GM19452 (cell line): ENCODE measurements at regions not wholly inside any gene's neighbourhood (a gene's known extent, or its start where the extent isn't known, plus 50 kb on each side); places are given as distances from the start of the nearest gene placed in this dataset.

Experiments
- ATAC-seq: cut with Tn5 transposase; IDR thresholded peaks from one replicate; pipeline ENCODE4 v1.9.1; 2021; ENCODE audit not compliant: unreplicated experiment

- no peak for ATAC-seq
These were observed 201.8 kb upstream of the ARID1B start for GRCh38 chr6:156575361-156575760.

DNA sequence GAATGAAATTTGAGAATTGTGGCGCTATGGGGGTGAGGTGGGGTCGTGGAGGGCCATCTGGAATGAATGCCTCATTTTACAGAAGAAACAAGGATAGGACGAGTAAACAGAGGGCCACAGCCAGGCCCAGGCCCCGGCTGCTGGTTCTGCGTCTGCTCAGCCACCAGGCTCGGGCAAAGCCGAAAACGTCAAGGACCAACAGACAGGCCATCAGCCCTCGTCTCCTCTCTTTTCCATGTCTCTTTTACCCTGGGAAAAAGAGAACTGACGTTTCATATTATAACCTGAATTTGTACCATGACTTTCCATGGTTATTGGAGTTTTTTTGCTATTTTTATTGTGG, 212.4 kb upstream of the ARID1B start:
- no peak for ATAC-seq

GRCh38 chr6:156564127-156564806, 212.9 kb upstream of the ARID1B start:
- ATAC-seq: peak; percentile 94

DNA sequence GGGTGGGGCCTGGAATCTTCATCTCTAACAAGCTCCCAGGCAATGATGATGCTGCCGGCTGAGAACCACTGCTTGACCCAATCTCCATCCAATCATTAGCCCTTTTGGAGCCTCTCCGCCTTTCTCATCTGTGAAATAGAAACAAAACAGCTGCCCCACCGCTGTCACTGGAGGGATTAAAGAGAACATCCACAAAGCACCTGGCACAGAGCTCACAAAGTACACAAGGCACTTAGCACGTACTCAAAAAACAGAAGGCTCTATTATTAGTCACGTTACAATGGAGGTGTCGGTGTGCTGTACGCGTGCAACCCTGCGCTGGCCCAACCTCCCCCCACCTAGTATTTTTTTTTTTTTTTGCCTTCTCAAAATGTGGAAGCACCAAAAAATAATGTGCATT, 213.5 kb upstream of the ARID1B start:
- ATAC-seq: no peak

GRCh38 chr6:156562636-156563035, 214.5 kb upstream of the ARID1B start:
- ATAC-seq: no peak

- no peak for ATAC-seq
These were observed 215.2 kb upstream of the ARID1B start for GRCh38 chr6:156562019-156562418.

GRCh38 chr6:156560476-156560875, 216.7 kb upstream of the ARID1B start:
- no peak for ATAC-seq

DNA sequence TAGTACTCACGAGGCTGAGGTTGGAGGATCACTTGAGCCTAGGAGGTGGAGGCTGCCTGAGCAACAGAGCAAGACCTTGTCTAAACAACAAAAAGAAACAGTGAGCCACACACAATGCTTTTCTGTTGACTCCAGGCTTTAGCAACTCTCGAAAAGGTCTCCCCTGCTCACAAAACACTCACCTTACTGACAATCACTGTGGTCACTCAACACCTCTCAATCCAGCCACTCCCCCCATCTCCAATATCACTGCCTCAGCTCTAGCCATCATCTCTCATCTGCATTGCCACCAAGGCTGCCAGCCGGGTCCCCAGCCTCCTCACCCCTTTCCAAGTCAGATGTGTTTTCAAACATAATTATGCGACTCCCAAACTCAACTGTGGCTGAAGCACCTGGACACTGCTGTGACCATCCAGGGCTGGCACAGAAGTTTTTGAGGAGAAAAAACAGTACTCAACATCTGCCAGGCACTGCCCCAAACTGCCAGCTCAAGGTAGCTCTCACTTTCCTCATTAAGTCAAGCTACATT, 218.0 kb upstream of the ARID1B start:
- no peak for ATAC-seq

- ATAC-seq: no peak
These were observed 219.3 kb upstream of the ARID1B start for GRCh38 chr6:156557911-156558259.

- ATAC-seq: no peak
These were observed 219.8 kb upstream of the ARID1B start for GRCh38 chr6:156557251-156557910.

GRCh38 chr6:156556811-156557210, 220.4 kb upstream of the ARID1B start:
- no peak for ATAC-seq

DNA sequence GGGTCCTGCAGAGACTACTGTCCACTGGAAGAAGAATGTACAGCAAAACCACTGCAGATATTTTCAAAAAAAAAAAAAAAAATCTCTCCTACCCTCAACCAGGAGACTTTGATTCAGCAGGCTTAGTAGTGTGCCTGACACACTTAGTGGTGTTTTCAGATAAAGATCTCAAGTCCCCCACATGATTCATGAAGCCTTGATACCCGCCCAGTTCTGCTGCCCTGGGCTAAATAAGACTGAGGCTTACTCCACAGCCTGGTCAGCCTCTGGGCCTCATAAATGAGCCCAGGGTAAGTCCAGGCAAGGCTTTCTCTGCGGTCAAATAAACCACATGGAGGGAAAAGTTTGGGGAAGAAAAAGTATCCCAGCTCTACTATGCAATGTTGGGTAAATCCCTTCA, 222.1 kb upstream of the ARID1B start:
- no peak for ATAC-seq

- no peak for ATAC-seq
These were observed 223.0 kb upstream of the ARID1B start for GRCh38 chr6:156554160-156554559.

DNA sequence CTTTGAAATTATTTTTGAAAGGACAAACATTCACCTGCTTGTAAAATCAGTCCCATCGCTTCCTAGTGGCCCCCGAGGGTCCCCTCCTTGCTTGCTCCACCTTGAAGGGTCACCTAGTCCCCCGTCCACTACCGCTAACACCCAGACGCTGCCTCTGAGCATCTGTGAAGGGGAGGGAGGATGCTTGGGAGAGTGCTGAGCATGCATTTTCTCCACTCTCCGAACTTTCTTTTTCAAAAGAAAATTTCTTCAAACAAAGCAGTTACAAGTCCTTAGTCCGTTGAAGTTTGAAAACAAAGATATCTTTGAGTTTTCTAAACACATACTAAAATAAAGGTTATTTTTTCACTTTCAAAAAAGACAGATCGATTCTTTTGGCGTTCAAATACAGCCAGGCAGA, 224.3 kb upstream of the ARID1B start:
- ATAC-seq: no peak

GRCh38 chr6:156550949-156551348, 226.2 kb upstream of the ARID1B start:
- ATAC-seq: no peak

DNA sequence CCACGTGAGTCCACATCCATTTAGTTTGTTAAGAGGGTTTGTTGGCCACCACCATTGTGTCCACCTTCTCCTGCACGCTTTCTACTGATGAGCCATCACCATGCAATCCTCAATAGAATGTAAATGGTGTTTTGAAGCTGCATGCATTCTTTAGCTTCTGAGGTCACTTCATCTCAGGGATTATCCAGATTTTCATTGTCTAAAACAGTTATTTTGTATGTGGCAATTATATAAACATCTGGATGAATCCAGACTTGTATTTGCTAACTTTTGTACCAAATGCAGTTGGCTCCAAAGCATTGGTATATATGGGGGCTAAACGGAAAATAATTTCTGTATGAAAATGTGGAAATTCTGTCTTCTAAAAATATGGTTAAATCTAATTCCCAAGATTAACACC, 231.2 kb upstream of the ARID1B start:
- no peak for ATAC-seq

DNA sequence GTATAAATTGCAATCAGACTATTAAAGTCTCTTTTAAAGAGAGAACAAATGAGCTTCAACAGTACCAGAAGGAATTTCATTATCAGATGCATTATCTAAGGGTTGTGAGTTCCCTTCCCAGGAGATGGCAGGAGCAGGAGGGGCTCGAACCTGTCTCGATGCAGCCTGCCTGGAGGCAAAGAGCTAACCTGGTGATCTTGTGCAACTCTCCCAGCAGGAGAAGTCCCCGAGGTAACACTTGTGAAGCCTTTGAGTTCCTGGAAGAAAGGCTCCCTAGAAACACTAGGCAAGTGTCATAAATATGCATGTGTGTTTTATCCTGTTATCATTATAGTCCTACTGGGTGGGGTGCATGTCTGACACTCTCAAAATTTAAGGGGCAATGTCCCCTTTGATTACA, 232.2 kb upstream of the ARID1B start:
- ATAC-seq: no peak

DNA sequence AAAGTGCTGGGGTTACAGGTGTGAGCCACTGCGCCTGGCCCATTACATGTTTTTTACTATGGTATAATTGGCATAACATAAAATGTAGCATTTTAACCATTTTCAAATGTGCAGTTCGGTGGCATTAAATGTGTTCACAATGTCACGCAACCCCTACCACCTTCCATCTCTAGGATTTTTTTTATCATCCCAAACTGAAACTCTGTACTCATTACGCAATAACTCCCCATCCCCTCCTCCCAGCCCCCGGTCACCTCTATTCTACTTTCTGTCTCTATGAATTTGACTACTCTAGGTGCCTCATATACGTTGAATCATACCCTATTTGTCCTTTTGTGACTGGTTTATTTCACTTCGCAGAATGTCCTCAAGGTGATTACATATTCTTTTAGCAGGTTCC, 233.1 kb upstream of the ARID1B start:
- ATAC-seq: no peak

DNA sequence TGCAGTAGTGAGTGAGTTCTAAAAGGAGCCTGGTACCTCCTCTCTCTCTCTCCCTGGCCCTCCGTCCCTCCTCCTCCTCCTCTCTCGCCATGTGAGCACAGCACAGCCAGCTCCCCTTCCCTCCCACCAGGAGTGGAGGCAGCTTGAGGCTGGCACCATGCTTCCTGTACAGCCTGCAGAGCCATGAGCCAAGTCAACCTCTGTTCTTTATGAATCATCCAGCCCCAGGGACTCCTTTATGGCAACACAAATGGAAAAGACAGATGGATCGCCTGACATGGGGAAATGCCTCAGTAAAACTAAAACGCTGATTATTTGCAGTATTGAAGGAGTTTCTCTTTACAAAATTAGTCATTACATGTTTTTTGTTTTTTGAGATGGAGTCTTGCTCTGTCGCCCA, 233.7 kb upstream of the ARID1B start:
- ATAC-seq: no peak

DNA sequence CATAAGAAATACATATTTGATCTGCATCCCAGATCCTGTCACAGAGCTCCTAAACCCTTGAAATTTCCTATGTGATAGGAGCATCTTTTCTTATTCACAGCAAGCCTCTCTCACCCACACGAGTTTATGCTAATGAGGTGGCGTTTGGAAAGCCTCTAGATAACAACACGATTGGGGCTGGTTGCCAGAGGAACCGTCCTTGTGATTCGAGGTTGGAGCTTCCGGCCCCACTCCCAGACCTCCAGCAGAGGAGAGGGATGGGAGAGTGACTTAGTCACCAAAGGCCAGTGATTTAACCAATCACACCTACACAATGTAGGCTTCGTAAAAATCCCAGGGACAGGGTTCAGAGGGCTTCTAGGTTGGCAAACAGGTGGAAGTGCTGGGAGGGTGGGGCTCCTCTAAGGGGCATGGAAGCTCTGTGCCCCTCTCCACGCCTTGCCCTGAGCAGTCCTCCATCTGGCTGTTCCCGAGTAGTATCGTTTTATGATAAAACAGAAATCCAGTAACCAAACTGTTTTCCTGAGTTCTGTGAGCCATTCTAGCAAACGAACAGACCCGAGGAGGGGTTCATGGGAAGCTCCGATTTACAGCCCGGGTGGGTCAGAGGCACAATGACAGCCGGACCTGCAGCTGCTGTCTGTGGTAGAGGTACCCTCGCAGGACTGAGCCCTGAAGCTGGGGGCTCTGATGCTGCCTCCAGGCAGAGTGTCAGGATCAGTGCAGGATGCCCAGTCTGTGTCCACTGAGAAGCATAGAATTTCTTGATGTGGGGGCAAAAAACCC, 238.1 kb upstream of the ARID1B start:
- no peak for ATAC-seq

GRCh38 chr6:156534594-156534993, 242.6 kb upstream of the ARID1B start:
- ATAC-seq: no peak

- ATAC-seq: no peak
These were observed 243.2 kb upstream of the ARID1B start for GRCh38 chr6:156533872-156534524.
